HG03460 (cell line): ENCODE measurements at regions not wholly inside any gene's neighbourhood (a gene's known extent, or its start where the extent isn't known, plus 50 kb on each side); places are given as distances from the start of the nearest gene placed in this dataset.
"Not testable (repeated sequence)": the region's sequence is repeated elsewhere in the genome, so short reads cannot be mapped to it uniquely, and the experiment has no call there.

Experiments used
- ATAC-seq: cut with Tn5 transposase; IDR thresholded peaks from one replicate; pipeline ENCODE4 v1.9.1; 2021; ENCODE audit not compliant: unreplicated experiment

GRCh38 chr10:71106151-71106550, 106.2 kb upstream of the UNC5B start:
- not testable (repeated sequence) for ATAC-seq

- ATAC-seq, result not testable (repeated sequence)
Measured at GRCh38 chr10:71107117-71107516, 105.3 kb upstream of the UNC5B start.

GRCh38 chr10:71108042-71108441, 104.3 kb upstream of the UNC5B start:
- ATAC-seq, result not testable (repeated sequence)

- ATAC-seq, result no peak
Measured at GRCh38 chr10:71112138-71112785, 100.1 kb upstream of the UNC5B start.

GRCh38 chr10:71116426-71116825, 95.9 kb upstream of the UNC5B start:
- ATAC-seq, result no peak

- not testable (repeated sequence) for ATAC-seq
Measured at GRCh38 chr10:71117589-71117988, 94.8 kb upstream of the UNC5B start.

- ATAC-seq, result no peak
Measured at GRCh38 chr10:71123023-71123422, 89.3 kb upstream of the UNC5B start.

- no peak for ATAC-seq
Measured at GRCh38 chr10:71124921-71125748, 87.2 kb upstream of the UNC5B start.

GRCh38 chr10:71125749-71126107, 86.6 kb upstream of the UNC5B start:
- no peak for ATAC-seq

GRCh38 chr10:71126432-71126831, 85.9 kb upstream of the UNC5B start:
- no peak for ATAC-seq

- ATAC-seq, result no peak
Measured at GRCh38 chr10:71127104-71127503, 85.3 kb upstream of the UNC5B start.

GRCh38 chr10:71127773-71128172, 84.6 kb upstream of the UNC5B start:
- ATAC-seq, result no peak

GRCh38 chr10:71128311-71128980, 83.9 kb upstream of the UNC5B start:
- ATAC-seq, result no peak

GRCh38 chr10:71131096-71131495, 81.3 kb upstream of the UNC5B start:
- no peak for ATAC-seq

GRCh38 chr10:71131508-71132088, 80.8 kb upstream of the UNC5B start:
- no peak for ATAC-seq

GRCh38 chr10:71132321-71132810, 80.0 kb upstream of the UNC5B start:
- ATAC-seq, result no peak

GRCh38 chr10:71133710-71134686, 78.4 kb upstream of the UNC5B start:
- no peak for ATAC-seq

- no peak for ATAC-seq
Measured at GRCh38 chr10:71134732-71135211, 77.6 kb upstream of the UNC5B start.

- ATAC-seq, result no peak
Measured at GRCh38 chr10:71135236-71135635, 77.1 kb upstream of the UNC5B start.
